Astrocyte (in vitro differentiated cells and primary cell): ENCODE measurements at regions not wholly inside any gene's neighbourhood (a gene's known extent, or its start where the extent isn't known, plus 50 kb on each side); places are given as distances from the start of the nearest gene placed in this dataset.

Experiments
- DNase-seq: peaks from one replicate; pipeline ENCODE4 v3.0.0-alpha.2; 2010; ENCODE audit warnings: low read depth
- FAIRE-seq: peaks from 2 replicates; lab custom pipeline; 2011; peaks lifted over from hg19 to GRCh38; lab: Jason Lieb, UNC
- H2AFZ ChIP-seq: 2 replicates; pipeline ENCODE4 v1.6.0; 2012; ENCODE audit warnings: low read depth, low read length, inconsistent platforms
- H3K27ac ChIP-seq: 2 replicates; pipeline ENCODE4 v1.5.1; 2011; ENCODE audit warnings: low read depth, low read length, inconsistent platforms
- H3K27me3 ChIP-seq: 2 replicates; pipeline ENCODE4 v1.6.0; 2011; ENCODE audit warnings: low read length, inconsistent platforms; ENCODE audit not compliant: insufficient read depth
- H3K36me3 ChIP-seq: 2 replicates; pipeline ENCODE4 v1.5.1; 2011; ENCODE audit warnings: low read length, inconsistent platforms; ENCODE audit not compliant: insufficient read depth
- H3K4me1 ChIP-seq: 2 replicates; pipeline ENCODE4 v1.5.1; 2011; ENCODE audit warnings: low read length, inconsistent platforms; ENCODE audit not compliant: insufficient read depth
- H3K4me2 ChIP-seq: 2 replicates; pipeline ENCODE4 v1.6.0; 2012; ENCODE audit warnings: low read length, inconsistent platforms
- H3K4me3 ChIP-seq: 2 replicates; pipeline ENCODE4 v1.5.1; 2011; ENCODE audit warnings: low read depth, mild to moderate bottlenecking, low read length, inconsistent platforms; ENCODE audit not compliant: insufficient read depth
- H3K79me2 ChIP-seq: 2 replicates; pipeline ENCODE4 v1.6.0; 2012; ENCODE audit warnings: mild to moderate bottlenecking, low read length, inconsistent platforms; ENCODE audit not compliant: insufficient read depth
- H3K9ac ChIP-seq: 2 replicates; pipeline ENCODE4 v1.6.0; 2012; ENCODE audit warnings: mild to moderate bottlenecking, low read length, inconsistent platforms
- H3K9me3 ChIP-seq: 2 replicates; pipeline ENCODE4 v1.5.1; 2012; ENCODE audit warnings: low read depth, mild to moderate bottlenecking, low read length, inconsistent platforms; ENCODE audit not compliant: insufficient read depth
- H4K20me1 ChIP-seq: 2 replicates; pipeline ENCODE4 v1.6.0; 2012; ENCODE audit warnings: low read length, inconsistent platforms; ENCODE audit not compliant: insufficient read depth
- H3K27ac Mint-ChIP-seq: one replicate; pipeline ENCODE4 v1.8.0; 2021; ENCODE audit warnings: mild to moderate bottlenecking, mixed read lengths; ENCODE audit not compliant: unreplicated experiment
- H3K27me3 Mint-ChIP-seq: one replicate; pipeline ENCODE4 v1.8.0; 2021; ENCODE audit warnings: low read depth, mixed read lengths; ENCODE audit not compliant: unreplicated experiment
- H3K36me3 Mint-ChIP-seq: one replicate; pipeline ENCODE4 v1.8.0; 2021; ENCODE audit warnings: low read depth, mixed read lengths; ENCODE audit not compliant: unreplicated experiment
- H3K4me1 Mint-ChIP-seq: one replicate; pipeline ENCODE4 v1.8.0; 2021; ENCODE audit warnings: low read depth, mixed read lengths; ENCODE audit not compliant: unreplicated experiment
- H3K4me3 Mint-ChIP-seq: one replicate; pipeline ENCODE4 v1.8.0; 2021; ENCODE audit warnings: mild to moderate bottlenecking, moderate library complexity, mixed read lengths; ENCODE audit not compliant: unreplicated experiment
- H3K9me3 Mint-ChIP-seq: one replicate; pipeline ENCODE4 v1.8.0; 2021; ENCODE audit warnings: mild to moderate bottlenecking, mixed read lengths; ENCODE audit not compliant: unreplicated experiment
- CTCF ChIP-seq: IDR thresholded peaks from 2 replicates; pipeline ENCODE4 v1.5.1; 2011; ENCODE audit warnings: low read depth, mild to moderate bottlenecking, inconsistent platforms, low read length, moderate library complexity; ENCODE audit not compliant: insufficient read depth
- EZH2 ChIP-seq: IDR thresholded peaks from 2 replicates; pipeline ENCODE4 v1.6.1; 2012; ENCODE audit warnings: mild to moderate bottlenecking, low read length, inconsistent platforms; ENCODE audit not compliant: insufficient read depth

DNA sequence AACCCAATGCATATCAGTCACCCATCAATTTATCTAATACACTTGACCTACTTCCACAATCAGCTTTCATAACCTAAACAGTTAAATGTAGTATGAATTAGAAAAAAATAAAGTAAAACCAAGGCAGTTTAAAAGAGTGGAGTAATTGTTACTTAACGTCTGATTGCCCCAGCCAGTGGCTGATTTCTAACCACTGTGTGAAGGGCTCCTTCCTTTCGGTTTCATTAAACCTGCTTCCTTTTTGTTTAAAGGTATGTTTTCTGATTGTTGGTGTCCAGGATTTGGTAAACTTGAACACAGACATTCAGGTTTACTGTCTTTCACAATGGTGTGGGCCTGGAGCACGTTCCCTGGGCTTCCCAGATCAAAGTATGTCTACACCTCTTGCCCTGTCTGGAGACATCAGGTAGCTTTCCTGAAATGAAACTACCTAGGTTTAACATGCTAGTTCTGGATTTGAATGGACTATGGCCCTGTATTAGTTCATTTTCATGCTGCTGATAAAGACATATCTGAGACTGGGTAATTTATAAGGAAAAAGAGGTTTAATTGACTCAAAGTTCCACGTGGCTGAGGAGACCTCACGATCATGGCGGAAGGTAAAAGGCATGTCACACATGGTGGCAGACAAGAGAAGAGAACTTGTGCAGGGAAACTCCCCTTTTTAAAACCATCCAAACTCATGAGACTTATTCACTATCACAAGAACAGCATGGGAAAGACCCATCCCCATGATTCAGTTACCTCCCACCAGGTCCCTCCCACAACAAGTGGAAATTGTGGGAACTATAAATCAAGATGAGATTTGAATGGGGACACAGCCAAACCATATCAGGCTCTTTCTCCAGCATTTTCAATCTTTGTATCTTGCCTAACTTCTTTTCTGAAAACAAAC, 605.2 kb upstream of the ID2 start:
- DNase-seq (no peak), FAIRE-seq (no peak)
- Histone ChIP-seq H3K4me3 (no peak overlapping the region), H3K9me3 (no peaks in the 10 kb centered on the region), H4K20me1 (no peaks in the 10 kb centered on the region), H3K36me3 (no peaks in the 10 kb centered on the region), H3K4me1 (no peaks in the 10 kb centered on the region), H3K4me2 (no peak overlapping the region), H3K27me3 (no peaks in the 10 kb centered on the region), H3K9ac (no peak overlapping the region), H3K27ac (no peak overlapping the region), H2AFZ (no peak overlapping the region), H3K79me2 (no peaks in the 10 kb centered on the region)
- H3K27ac Mint-ChIP-seq, result no peak overlapping the region
- H3K4me3 Mint-ChIP-seq, result no peak overlapping the region
- H3K27me3 Mint-ChIP-seq, result no peaks in the 10 kb centered on the region
- peaks cover 8% of the 10 kb centered on the region for H3K9me3 Mint-ChIP-seq
- H3K36me3 Mint-ChIP-seq, result no peaks in the 10 kb centered on the region
- no peak for TF ChIP-seq CTCF
- no peak for TF ChIP-seq EZH2
- H3K4me1 Mint-ChIP-seq, result peaks cover 2% of the 10 kb centered on the region

- Histone ChIP-seq H3K9ac (no peak overlapping the region), H3K36me3 (no peaks in the 10 kb centered on the region), H3K9me3 (no peaks in the 10 kb centered on the region), H3K79me2 (no peaks in the 10 kb centered on the region), H3K27me3 (no peaks in the 10 kb centered on the region), H3K4me2 (no peak overlapping the region), H4K20me1 (no peaks in the 10 kb centered on the region), H2AFZ (no peak overlapping the region), H3K4me1 (no peaks in the 10 kb centered on the region), H3K27ac (no peak overlapping the region), H3K4me3 (no peak overlapping the region)
- no peaks in the 10 kb centered on the region for H3K27me3 Mint-ChIP-seq
- FAIRE-seq (no peak), DNase-seq (no peak)
- TF ChIP-seq CTCF (no peak), EZH2 (no peak)
- no peak overlapping the region for H3K4me3 Mint-ChIP-seq
- peaks cover 8% of the 10 kb centered on the region for H3K9me3 Mint-ChIP-seq
- H3K4me1 Mint-ChIP-seq, result peaks cover 2% of the 10 kb centered on the region
- H3K36me3 Mint-ChIP-seq, result no peaks in the 10 kb centered on the region
- H3K27ac Mint-ChIP-seq, result no peak overlapping the region
These were observed 603.2 kb upstream of the ID2 start for GRCh38 chr2:8078705-8079104.

- TF ChIP-seq EZH2, result no peak
- no peak for TF ChIP-seq CTCF
- Histone ChIP-seq H3K4me1 (no peaks in the 10 kb centered on the region), H3K79me2 (no peaks in the 10 kb centered on the region), H3K4me3 (no peak overlapping the region), H3K9me3 (no peaks in the 10 kb centered on the region), H3K27me3 (no peaks in the 10 kb centered on the region), H3K36me3 (no peaks in the 10 kb centered on the region), H3K9ac (no peak overlapping the region), H2AFZ (no peak overlapping the region), H3K4me2 (no peak overlapping the region), H3K27ac (no peak overlapping the region), H4K20me1 (no peaks in the 10 kb centered on the region)
- no peak for FAIRE-seq
- Mint-ChIP-seq H3K36me3 (no peaks in the 10 kb centered on the region), H3K27me3 (no peaks in the 10 kb centered on the region), H3K27ac (no peak overlapping the region), H3K9me3 (peaks cover 8% of the 10 kb centered on the region), H3K4me3 (no peak overlapping the region), H3K4me1 (peaks cover 2% of the 10 kb centered on the region)
- no peak for DNase-seq
These were observed 601.8 kb upstream of the ID2 start for GRCh38 chr2:8080063-8080462.
